GM18502 (cell line): ENCODE measurements at regions not wholly inside any gene's neighbourhood (a gene's known extent, or its start where the extent isn't known, plus 50 kb on each side); places are given as distances from the start of the nearest gene placed in this dataset.

Source experiments
- ATAC-seq: cut with Tn5 transposase; IDR thresholded peaks from one replicate; pipeline ENCODE4 v1.9.1; 2021; ENCODE audit warnings: mild to moderate bottlenecking; ENCODE audit not compliant: unreplicated experiment, poor library complexity

DNA sequence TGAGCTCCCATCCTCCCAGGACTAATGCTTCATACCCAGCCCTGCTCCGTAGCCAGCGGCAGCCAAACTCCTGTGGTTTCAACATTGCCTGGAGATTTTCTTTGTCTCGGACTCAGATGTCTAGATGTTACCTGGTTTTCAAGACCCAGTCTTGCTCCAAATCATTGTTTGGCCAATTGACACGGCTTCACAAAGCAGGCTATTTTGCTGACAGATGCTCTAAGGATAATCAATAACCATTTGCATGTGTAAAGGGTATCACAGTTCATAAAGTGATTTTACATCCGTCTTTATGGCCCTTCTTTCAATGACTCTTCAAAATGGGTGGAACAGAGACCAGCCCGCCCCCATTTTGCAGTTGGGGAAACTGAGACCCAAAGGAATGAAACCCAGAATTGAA is 153.4 kb downstream of the SALL1 start:
- no peak for ATAC-seq

DNA sequence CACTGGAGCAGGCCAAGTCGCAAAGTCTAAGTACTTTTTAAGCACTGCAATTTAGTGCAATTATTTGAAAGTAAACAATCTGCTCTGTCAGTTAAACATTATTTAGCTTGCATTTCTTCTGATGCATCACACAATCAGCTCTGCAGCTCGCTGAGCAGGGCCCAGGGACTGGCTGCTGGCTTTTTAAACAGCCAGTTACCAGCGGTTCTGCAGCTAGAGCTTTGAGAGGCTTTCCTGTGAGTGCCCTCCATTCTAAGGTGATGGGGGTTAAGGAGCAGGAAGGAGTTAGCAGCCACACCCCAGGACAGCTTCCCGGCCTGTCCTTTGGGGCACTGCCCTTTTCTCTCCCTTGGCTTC is 154.3 kb downstream of the SALL1 start:
- ATAC-seq, result no peak

DNA sequence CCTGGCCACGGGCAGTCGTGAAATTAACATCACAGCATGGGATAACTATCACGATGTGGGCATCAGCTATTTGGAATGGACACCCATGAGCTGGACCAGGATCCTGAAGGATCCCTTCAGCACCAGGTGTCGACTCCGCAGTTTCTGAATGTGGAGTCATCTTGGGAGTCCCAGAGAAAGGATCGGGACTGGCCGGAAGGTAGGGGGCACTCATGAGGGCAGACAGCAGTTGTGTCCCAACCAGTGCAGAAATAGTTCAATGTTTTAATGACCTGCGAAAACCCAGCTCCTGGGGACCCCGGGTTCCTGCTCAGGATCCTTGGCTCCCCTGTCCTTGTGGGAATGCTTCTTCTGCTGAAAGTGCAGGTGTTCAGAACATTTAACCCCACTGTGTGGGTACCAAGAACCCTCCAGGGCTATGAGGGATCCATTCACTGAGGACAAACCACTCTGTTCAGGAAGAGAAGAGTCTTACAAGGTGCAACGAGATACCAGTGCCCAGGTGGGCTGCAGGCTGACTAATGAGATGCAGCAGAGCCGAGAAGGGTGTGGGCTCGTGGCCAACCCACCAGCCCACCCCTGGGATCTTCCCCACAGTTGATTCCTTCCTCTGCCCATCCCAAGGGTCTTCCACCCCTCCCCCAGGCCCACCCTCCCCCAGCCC is 154.8 kb downstream of the SALL1 start:
- no peak for ATAC-seq

DNA sequence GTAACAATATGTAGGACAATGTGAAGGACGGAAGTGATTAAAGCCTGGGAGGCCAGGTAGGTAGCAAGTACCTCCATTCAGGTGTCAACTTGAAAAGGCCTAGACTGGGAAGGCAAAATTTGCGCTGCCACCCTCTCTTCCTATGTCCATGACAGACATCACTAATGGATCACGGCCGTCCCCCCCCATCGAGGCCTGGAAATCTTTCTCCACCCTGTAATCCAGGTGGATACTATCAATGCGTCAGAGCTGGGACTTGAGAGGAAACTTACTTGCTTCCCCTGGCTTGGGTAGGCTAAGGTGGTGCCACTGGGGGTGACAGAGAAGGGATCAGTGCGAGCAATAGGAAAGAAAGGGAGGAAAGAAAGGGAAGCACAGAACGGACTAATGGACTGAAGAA is 156.1 kb downstream of the SALL1 start:
- ATAC-seq, result no peak

DNA sequence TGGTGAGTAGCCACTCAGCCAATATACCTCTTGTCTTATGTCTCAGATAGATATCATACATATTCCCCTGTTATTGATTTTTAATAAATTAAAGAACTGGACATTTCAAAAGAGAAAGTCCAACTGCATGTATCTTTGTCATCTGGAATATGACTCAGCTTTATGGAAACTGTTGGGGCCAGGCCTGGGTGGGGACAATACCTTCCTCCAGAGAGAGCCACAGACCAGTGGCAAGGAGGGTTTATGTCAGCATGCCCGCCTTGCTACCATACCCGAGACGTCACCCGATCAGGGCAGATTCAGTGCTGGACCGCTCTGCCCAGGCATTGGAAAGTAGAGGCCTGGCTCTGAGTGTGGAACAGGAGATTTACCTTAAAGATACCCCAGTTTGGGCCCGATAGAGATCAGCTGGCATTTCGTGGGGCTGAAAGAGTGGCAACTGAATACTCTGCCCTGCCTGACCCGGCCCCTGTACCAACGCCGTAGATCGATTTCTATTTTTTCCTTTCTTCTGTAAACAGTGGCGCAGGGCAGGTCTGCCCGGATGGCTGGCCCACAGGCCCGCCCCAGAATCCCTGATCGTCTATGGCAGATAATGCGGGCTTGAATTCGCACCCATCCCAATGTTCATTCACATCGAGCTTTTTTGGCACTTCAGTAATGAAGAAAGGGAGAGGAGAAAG is 158.6 kb downstream of the SALL1 start:
- ATAC-seq, result no peak

DNA sequence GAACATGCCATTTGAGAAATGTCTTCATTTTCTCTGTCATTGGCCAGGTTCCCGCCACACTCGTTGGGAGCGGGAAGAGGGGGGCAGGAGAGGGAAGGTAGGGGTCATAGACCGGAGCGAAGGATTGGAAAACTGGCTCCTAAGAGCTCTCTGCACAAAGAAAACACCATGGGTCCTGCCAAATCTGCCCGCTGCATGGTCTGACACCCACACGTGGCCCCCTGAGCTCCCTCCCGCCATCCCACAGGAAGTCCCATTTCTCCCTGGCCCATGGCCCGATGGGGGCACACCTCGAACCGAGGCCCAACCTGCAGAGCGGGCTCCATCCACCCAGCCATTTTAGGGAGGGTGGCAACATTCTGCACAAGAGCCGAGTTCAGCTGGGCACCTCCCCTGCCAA is 159.6 kb downstream of the SALL1 start:
- ATAC-seq, result no peak

DNA sequence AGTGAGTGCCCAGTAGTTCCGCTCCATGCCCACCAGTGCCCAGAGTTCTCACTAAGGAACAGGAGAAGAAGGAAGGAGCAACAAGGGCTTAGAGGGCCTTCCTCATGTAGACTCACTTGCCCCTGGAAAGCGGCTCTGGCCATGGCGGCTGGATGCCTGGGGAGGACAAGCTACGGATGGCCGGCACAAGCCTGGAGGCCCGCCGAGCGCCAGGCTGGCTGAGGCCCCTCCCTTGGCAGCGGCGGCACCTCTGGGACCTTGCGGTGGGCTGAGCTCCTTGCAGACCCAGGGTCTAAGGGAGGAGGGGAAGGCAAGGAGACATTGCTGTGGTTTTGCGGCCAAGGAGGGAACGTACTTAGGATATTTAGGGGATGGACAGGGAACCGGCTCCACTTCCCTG is 160.1 kb downstream of the SALL1 start:
- no peak for ATAC-seq

DNA sequence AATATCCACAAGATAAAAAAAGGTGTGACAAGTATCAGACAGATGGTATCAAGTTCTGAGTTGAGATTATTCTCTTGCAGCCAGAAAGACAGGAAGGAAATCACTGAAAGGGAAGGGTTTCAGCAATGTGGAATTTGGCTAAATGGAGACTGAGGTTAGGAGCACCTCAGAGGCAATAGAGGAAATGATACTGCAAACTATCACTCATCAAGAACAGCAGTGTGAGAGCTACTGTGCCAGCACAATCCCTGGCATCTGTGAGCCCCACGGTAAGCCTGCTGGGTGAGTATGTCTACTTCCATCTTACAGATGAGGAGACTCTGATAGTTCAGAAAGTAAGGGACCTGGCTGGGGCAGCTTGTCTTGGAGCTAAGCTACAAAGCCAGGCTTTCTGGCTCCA is 162.0 kb downstream of the SALL1 start:
- ATAC-seq, result no peak

DNA sequence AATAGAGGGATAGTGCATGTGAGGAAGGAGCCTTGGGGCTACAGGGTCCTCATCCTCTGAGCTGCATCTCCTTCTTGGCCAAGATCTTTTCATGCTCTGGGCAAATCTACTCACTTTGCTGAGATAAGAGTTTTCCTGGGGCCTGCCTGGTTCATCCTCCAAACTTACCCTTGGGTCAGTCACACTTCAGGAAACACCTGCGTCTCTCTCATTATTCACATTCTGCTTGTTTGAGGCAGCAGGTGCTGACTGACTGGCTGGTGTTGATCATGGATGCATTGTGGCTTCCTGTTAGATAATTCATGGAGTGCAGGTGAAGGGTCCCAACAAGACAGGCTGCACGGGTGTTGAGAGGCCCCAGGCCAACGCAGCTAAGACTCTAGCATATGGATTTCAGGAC is 162.6 kb downstream of the SALL1 start:
- no peak for ATAC-seq

DNA sequence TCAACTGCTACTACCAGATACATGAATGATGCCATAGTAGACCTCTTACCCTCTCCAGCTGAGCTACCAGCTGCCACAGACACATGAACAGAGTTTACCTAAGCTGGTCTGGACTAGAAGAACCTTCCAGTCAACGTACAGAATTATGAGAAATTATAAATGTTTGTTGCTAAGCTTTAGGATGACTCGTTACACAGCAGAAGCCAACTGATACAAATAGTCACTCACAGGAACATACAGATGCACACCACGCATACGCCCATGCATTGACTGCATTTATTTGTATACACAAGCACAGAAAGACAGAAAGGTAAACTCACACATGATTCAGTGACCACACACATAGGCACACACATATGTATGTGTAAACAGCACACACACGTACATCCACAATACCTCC is 164.6 kb downstream of the SALL1 start:
- no peak for ATAC-seq

DNA sequence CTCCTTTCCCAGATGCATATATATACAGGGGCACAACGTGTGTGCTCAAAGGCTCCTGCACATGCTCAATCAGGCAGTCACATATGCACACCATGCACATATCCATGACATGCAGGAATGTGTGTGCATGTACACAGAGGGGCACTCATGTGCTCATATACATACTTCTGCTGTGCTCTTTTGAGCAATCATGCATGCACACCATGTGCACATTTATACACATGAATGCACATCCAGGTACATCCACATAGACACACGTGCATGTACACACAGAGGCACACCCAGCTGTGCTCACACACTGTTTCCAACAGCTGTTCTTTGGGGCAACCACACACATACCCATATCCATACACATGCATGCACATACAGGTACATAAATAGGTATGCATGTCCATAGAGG is 165.3 kb downstream of the SALL1 start:
- no peak for ATAC-seq

DNA sequence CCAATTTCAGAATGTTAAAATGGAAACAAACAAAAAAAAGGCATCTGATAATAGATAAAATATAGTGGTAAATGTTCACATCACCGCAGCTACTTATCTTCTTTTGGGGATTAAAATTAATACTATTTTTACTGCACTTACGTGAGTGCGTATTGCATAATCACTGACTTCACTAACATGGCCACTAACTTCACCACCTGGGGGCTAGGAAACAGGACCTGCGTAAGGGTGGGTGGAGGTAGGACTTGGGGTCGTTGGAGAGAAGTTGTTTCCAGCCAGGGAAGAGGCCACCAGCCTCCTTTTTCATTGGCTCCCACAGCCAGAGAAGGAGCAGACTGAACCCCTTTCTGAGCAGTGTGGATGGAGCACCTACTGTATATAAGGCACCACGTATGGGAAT is 166.4 kb downstream of the SALL1 start:
- no peak for ATAC-seq

DNA sequence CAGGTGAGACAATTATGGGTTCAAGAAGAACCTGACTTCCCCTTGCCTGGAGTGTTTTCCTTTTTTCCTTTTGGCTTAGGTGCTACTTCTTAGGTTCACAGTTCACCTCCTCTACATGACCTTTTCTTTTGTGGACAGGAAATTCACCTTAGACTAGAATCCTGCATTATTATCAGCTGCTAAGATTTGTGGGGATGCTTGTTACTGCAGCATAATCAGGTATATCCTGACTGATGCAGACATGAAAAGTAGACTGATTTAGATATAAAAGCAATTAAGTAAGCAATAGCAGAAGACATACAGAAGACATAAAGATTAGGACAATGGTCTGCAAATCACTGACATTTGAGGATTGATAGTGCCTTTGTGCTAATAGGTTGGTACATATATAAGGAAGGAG is 168.3 kb downstream of the SALL1 start:
- ATAC-seq, result no peak

DNA sequence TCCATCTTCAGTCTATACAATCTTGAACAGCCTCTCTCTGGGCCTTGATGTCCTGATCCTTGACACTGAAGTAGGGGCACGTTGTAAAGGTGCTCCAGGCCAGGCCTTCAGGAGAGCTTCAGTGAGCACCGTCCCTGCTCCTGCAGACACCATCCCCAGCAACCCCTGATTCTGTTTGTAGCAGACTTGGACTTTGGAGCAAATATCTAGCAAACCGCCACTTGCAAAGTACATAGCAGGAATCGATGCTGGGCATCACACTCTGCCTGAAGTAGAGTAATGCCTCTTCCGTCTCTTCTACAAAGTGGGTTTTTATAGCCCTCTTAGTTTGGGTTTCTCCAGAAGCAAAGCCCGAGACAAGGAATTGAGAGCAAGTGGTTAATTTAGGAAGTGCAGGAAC is 169.1 kb downstream of the SALL1 start:
- no peak for ATAC-seq

DNA sequence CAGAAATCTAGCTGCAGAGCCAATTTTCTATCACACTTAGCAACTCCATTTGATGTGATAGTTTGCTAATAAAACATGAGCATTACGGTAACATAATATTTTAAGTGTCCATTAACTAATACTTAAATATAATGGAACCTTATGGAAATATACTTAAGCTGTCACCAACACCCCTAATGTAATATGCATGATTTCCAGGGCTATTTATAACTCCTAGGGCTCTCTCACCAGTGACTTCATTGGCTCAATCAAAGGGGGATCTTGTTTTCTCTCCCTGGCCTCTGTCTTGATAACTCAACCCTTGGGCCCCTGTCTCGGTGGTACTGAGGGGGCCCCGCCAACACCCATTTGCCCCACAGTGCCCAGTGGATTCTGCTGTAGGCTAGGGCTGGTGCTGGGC is 170.4 kb downstream of the SALL1 start:
- ATAC-seq, result no peak

DNA sequence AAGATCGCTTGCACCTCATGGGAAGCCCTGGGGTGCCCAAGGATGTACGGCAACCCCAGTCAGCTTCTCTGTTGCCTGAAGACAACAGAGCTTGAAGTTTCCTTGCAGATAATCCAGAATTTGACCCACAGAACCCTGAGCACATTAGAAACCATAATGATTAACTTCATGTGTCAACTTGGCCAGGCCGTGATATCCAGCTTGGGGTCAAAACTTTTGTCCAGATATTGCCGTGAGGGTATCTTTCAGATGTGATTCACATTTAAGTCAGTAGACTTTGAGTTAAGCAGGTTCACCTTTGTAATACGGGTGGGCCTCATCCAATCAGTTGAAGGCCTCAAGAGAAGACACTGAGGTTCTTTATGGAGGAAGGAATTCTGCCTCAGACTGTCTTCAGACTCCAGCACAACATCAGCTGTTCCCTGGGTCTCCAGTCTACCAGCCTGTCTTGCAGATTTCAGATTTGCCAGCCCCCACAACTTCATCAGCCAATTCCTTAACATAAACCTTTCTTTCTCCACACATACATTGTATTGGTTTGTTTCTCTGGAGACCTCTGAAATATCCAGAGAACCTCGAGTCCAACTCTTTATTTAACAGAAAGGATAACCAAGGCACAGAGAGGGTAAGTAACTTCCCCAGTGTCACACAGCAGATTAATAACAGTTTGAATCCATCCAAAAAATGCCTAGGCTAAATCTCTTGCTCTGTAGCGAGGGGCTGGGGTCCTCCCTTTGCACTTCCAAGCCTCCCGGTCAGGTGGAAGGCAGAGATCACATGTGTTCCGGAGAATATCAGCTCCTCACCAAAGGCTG is 171.1 kb downstream of the SALL1 start:
- ATAC-seq, result no peak

DNA sequence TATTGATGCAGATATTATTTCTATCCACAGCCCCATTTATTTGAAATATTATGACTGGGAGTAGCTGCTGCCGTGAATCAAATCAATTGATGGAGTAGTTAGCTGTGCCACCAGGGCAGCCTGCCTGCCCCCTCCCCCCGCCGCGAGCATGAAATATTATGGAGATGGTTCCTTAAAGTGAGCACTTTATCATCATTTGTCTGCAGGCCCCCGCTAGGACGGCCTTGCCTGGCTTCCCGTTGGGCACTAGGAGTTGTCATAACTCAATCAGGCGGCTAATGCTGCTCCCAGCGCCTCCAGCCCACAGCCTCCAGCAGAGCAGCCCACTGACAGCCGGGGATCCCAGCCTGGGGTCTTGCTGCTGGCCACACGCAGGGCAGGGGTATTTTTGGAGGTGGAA is 173.9 kb downstream of the SALL1 start:
- ATAC-seq, result no peak

DNA sequence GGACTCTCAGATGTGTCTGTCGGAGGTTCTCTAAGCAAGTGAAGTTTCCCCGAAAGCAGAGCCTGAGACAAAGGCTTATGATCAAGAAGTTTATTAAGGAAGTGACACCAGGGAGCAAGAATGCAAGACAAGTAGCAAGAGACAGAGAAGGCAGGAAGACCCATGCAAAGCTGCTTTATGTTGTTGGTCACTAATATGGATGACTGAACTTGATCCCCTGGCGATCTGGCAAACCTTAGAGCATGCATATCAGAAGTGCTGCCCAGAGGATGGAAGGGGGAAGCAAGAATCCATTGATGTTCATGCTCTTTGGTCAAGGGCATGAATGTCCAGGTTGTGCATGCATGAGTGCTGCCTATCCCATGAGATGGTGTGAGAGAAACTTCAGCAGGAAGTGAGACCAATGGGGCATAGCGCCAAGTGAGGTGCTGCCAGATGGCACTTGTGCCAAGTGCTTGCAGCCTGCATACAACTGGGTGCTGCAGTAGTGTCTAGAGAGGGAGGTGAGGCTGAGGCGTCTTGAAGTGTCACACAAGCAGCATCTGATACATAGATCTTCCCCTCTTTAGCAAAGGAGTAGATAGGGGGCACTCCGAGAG is 176.5 kb downstream of the SALL1 start:
- no peak for ATAC-seq

DNA sequence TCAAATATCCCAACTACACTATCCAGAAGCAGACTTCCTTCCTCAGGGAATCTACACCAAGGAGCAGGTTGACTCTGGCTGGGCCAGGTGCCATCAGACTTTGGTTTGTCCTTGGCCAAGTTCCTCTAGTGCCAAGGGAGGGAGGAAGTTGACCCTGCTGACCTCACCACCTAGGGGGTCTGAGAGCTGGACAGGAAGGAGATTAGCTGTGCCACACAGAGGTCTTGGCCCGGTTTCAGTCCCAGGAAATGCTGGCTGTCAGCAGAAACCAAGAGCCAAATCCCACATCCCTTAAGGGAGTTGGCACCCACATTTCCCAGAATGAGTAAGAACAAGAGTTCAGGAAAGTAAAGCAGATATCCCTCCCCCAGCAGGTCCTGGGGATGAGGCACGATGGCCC is 178.2 kb downstream of the SALL1 start:
- no peak for ATAC-seq

DNA sequence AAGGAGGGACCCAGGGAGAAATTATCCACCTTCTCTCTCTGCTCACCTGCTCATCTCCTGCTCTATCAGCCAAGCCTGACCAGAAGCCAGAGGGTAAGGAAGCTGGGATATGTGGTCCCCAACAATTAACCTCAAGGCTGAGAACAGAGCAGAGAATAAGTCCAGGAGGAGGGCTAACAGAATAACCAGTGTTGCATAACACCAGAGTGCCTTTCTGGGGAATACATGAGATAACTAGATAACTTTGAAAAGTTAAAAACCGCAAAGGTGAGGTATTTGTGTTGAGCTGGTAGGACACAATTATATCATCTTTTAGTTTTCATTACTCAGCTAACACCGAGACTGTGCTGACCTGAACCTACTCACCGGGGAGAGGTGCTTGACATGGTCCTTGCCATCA is 180.8 kb downstream of the SALL1 start:
- ATAC-seq, result no peak
